GM18519 (cell line): ENCODE measurements at regions not wholly inside any gene's neighbourhood (a gene's known extent, or its start where the extent isn't known, plus 50 kb on each side); places are given as distances from the start of the nearest gene placed in this dataset.
"Not testable (repeated sequence)": the region's sequence is repeated elsewhere in the genome, so short reads cannot be mapped to it uniquely, and the experiment has no call there.

ENCODE experiments used
- ATAC-seq: cut with Tn5 transposase; IDR thresholded peaks from one replicate; pipeline ENCODE4 v1.9.1; 2021; ENCODE audit warnings: mild to moderate bottlenecking, moderate library complexity; ENCODE audit not compliant: unreplicated experiment, low FRiP score

- ATAC-seq: no peak
Observed at GRCh38 chr5:2537378-2538145, 213.9 kb downstream of the IRX2 start.

- no peak for ATAC-seq
Observed at GRCh38 chr5:2536632-2537377, 214.7 kb downstream of the IRX2 start.

- ATAC-seq: no peak
Observed at GRCh38 chr5:2534970-2535369, 216.5 kb downstream of the IRX2 start.

GRCh38 chr5:2534251-2534650 is 217.2 kb downstream of the IRX2 start:
- no peak for ATAC-seq

- not testable (repeated sequence) for ATAC-seq
Observed at GRCh38 chr5:2533848-2534247, 217.6 kb downstream of the IRX2 start.

- no peak for ATAC-seq
Observed at GRCh38 chr5:2532809-2533208, 218.7 kb downstream of the IRX2 start.

GRCh38 chr5:2531318-2531717 is 220.2 kb downstream of the IRX2 start:
- ATAC-seq: no peak

GRCh38 chr5:2530609-2531008 is 220.9 kb downstream of the IRX2 start:
- no peak for ATAC-seq

GRCh38 chr5:2529371-2530092 is 221.9 kb downstream of the IRX2 start:
- ATAC-seq: no peak

- ATAC-seq: no peak
Observed at GRCh38 chr5:2525351-2525750, 226.1 kb downstream of the IRX2 start.

- ATAC-seq: no peak
Observed at GRCh38 chr5:2524620-2525019, 226.9 kb downstream of the IRX2 start.

- ATAC-seq: no peak
Observed at GRCh38 chr5:2523180-2523579, 228.3 kb downstream of the IRX2 start.

GRCh38 chr5:2522372-2522771 is 229.1 kb downstream of the IRX2 start:
- no peak for ATAC-seq

GRCh38 chr5:2519153-2519552 is 232.3 kb downstream of the IRX2 start:
- ATAC-seq: no peak

GRCh38 chr5:2517451-2517850 is 234.0 kb downstream of the IRX2 start:
- no peak for ATAC-seq

- no peak for ATAC-seq
Observed at GRCh38 chr5:2515180-2515764, 236.2 kb downstream of the IRX2 start.

GRCh38 chr5:2514484-2514883 is 237.0 kb downstream of the IRX2 start:
- ATAC-seq: no peak

GRCh38 chr5:2511706-2512105 is 239.8 kb downstream of the IRX2 start:
- ATAC-seq: no peak

- ATAC-seq: no peak
Observed at GRCh38 chr5:2511126-2511525, 240.4 kb downstream of the IRX2 start.

- no peak for ATAC-seq
Observed at GRCh38 chr5:2509527-2509926, 241.9 kb downstream of the IRX2 start.

- no peak for ATAC-seq
Observed at GRCh38 chr5:2508514-2508913, 243.0 kb downstream of the IRX2 start.
